Cardiac muscle cell (in vitro differentiated cells and primary cell): ENCODE measurements at regions not wholly inside any gene's neighbourhood (a gene's known extent, or its start where the extent isn't known, plus 50 kb on each side); places are given as distances from the start of the nearest gene placed in this dataset.

ENCODE experiments used
- DNase-seq, 2 donors: peaks; one replicate each; pipeline versions ENCODE4 v3.0.0 to v3.0.0-alpha.2; 2010 to 2017; ENCODE audit warnings: low read depth in 1 of 2, low spot score in 1 of 2
- H3K27ac ChIP-seq: fragments of 200-600 bp; sonication (generic); 2 replicates; pipeline ENCODE4 v1.5.1; 2016
- H3K27me3 ChIP-seq: fragments of 200-600 bp; sonication (generic); 2 replicates; pipeline ENCODE4 v1.6.0; 2016; ENCODE audit warnings: control low read depth
- H3K36me3 ChIP-seq: fragments of 200-600 bp; sonication (generic); 2 replicates; pipeline ENCODE4 v1.5.1; 2016; ENCODE audit warnings: control low read depth
- H3K4me1 ChIP-seq: fragments of 200-600 bp; sonication (generic); 2 replicates; pipeline ENCODE4 v1.8.1; 2017; ENCODE audit warnings: low read depth, mild to moderate bottlenecking, mixed run types
- H3K4me3 ChIP-seq: fragments of 200-600 bp; sonication (generic); 2 replicates; pipeline ENCODE4 v1.5.1; 2016; ENCODE audit warnings: mild to moderate bottlenecking
- H3K9me3 ChIP-seq: fragments of 200-600 bp; sonication (generic); 2 replicates; pipeline ENCODE4 v1.5.1; 2017; ENCODE audit warnings: low read depth, mild to moderate bottlenecking, control low read depth
- CTCF ChIP-seq: IDR thresholded peaks from 2 replicates; pipeline ENCODE4 v1.5.1; 2012; ENCODE audit warnings: low read depth, mild to moderate bottlenecking, low read length

DNA sequence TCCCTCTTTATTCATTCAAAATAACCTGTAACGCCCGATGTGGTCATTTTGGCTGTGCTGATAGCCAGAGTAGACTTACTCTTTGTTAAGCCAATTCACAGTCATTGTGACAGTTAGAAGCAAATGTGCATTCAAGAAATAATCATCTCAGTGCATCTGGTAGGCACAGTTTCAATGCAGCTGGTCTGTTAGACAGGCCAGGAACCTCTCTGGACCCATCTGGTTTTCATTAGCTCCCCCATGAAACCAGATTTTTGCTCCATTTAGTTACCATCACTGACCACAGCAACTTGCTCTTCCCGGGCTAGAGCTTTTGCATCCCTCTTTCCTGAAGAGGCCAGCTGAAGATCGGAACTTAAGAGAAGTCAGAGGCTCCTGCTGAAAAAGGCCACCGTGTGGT lies 284.2 kb downstream of the NSG2 start:
- Histone ChIP-seq H3K9me3 (no peaks in the 10 kb centered on the region), H3K27me3 (no peaks in the 10 kb centered on the region), H3K4me1 (peaks cover 15% of the 10 kb centered on the region), H3K4me3 (no peak overlapping the region), H3K27ac (no peak overlapping the region), H3K36me3 (no peaks in the 10 kb centered on the region)
- peak in 1 of 2 donors; percentile 11 for DNase-seq
- no peak for TF ChIP-seq CTCF

DNA sequence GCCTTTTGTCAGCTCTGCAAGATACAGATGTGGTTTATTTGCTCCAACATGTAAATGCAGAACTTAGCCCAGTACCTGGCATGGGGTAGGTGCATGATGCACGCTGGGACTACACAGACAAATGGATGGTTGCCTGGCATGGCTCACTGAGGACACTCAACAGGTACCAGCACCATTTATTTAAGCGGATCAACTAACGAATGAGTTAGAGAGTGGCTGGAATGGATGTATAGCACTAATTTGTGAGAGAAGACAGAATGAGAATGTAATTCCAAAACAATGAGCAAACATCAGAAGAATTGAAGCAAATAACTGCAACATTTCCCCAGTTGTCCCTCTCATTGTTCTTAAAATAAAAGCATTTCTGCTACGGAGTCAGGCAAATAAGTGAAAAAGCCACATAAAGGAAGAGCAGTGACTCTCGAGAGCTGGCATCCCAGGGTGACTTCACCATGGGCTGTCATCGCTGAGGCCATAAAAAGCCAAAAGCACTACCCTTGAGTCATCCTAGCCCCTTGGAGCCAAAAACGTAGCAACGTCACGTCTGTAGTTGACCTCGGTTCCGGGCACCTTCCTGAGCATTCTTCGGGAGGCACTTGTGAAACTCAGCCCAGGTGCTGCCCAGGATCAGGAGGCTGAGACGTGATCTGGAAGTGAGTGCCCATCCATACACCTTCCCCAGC lies 290.3 kb downstream of the NSG2 start:
- Histone ChIP-seq H3K27me3 (no peaks in the 10 kb centered on the region), H3K27ac (peak overlapping the region; percentile 86), H3K36me3 (no peaks in the 10 kb centered on the region), H3K4me3 (no peak overlapping the region), H3K9me3 (no peaks in the 10 kb centered on the region), H3K4me1 (peaks cover 50% of the 10 kb centered on the region)
- no peak for DNase-seq
- TF ChIP-seq CTCF, result no peak

- H3K4me1 ChIP-seq, result peaks cover 55% of the 10 kb centered on the region
- H3K9me3 ChIP-seq, result no peaks in the 10 kb centered on the region
- H3K36me3 ChIP-seq, result no peaks in the 10 kb centered on the region
- DNase-seq, result no peak
- peak overlapping the region; percentile 86 for H3K27ac ChIP-seq
- H3K4me3 ChIP-seq, result no peak overlapping the region
- TF ChIP-seq CTCF, result no peak
- no peaks in the 10 kb centered on the region for H3K27me3 ChIP-seq
Measured at GRCh38 chr5:174336479-174336878, 291.0 kb downstream of the NSG2 start.

- no peaks in the 10 kb centered on the region for H3K36me3 ChIP-seq
- peak; percentile 50 to 86 for DNase-seq
- no peaks in the 10 kb centered on the region for H3K9me3 ChIP-seq
- TF ChIP-seq CTCF, result no peak
- no peak overlapping the region for H3K4me3 ChIP-seq
- peaks cover 55% of the 10 kb centered on the region for H3K4me1 ChIP-seq
- H3K27ac ChIP-seq, result peak overlapping the region; percentile 86
- no peaks in the 10 kb centered on the region for H3K27me3 ChIP-seq
Measured at GRCh38 chr5:174337276-174338184, 292.0 kb downstream of the NSG2 start.

GRCh38 chr5:174338185-174339010 lies 292.9 kb downstream of the NSG2 start:
- H3K27ac ChIP-seq, result peak overlapping the region; percentile 86
- DNase-seq, result peak; percentile 29 to 71
- no peak overlapping the region for H3K4me3 ChIP-seq
- no peaks in the 10 kb centered on the region for H3K36me3 ChIP-seq
- H3K27me3 ChIP-seq, result no peaks in the 10 kb centered on the region
- TF ChIP-seq CTCF, result no peak
- H3K4me1 ChIP-seq, result peaks cover 62% of the 10 kb centered on the region
- H3K9me3 ChIP-seq, result no peaks in the 10 kb centered on the region
